SJCRH30 (cell line): ENCODE measurements at regions not wholly inside any gene's neighbourhood (a gene's known extent, or its start where the extent isn't known, plus 50 kb on each side); places are given as distances from the start of the nearest gene placed in this dataset.

ENCODE experiments used
- DNase-seq, 2 experiments: peaks; one replicate each; pipeline ENCODE4 v3.0.0-alpha.2; 2015 to 2020
- H3K27ac ChIP-seq: fragments of 250-450 bp; sonication (Bioruptor Pico); 2 replicates; pipeline ENCODE4 v1.5.1; 2020; ENCODE audit warnings: mild to moderate bottlenecking, moderate library complexity
- H3K27me3 ChIP-seq: fragments of 250-450 bp; sonication (Bioruptor Pico); 2 replicates; pipeline ENCODE4 v1.5.1; 2020; ENCODE audit warnings: mild to moderate bottlenecking, moderate library complexity
- H3K36me3 ChIP-seq: fragments of 250-450 bp; sonication (Bioruptor Pico); 2 replicates; pipeline ENCODE4 v1.5.1; 2020; ENCODE audit warnings: mild to moderate bottlenecking, moderate library complexity
- H3K4me1 ChIP-seq: fragments of 250-450 bp; sonication (Bioruptor Pico); 2 replicates; pipeline ENCODE4 v1.5.1; 2020; ENCODE audit warnings: mild to moderate bottlenecking, moderate library complexity
- H3K4me3 ChIP-seq: fragments of 250-450 bp; sonication (Bioruptor Pico); 2 replicates; pipeline ENCODE4 v1.5.1; 2020; ENCODE audit warnings: mild to moderate bottlenecking, moderate library complexity
- H3K9me3 ChIP-seq: fragments of 250-450 bp; sonication (Bioruptor Pico); replicated peaks from 2 replicates; pipeline ENCODE4 v1.5.1; 2020; ENCODE audit warnings: mild to moderate bottlenecking, moderate library complexity

GRCh38 chr3:72150634-72151412 lies 365.9 kb upstream of the PROK2 start:
- no peaks in the 10 kb centered on the region for H3K4me1 ChIP-seq
- H3K4me3 ChIP-seq: no peak overlapping the region
- H3K9me3 ChIP-seq: no peaks in the 10 kb centered on the region
- DNase-seq: no peak
- H3K36me3 ChIP-seq: no peaks in the 10 kb centered on the region
- no peak overlapping the region for H3K27ac ChIP-seq
- no peaks in the 10 kb centered on the region for H3K27me3 ChIP-seq

GRCh38 chr3:72149645-72150300 lies 364.8 kb upstream of the PROK2 start:
- Histone ChIP-seq H3K4me3 (no peak overlapping the region), H3K4me1 (no peaks in the 10 kb centered on the region), H3K36me3 (no peaks in the 10 kb centered on the region), H3K27me3 (no peaks in the 10 kb centered on the region), H3K9me3 (no peaks in the 10 kb centered on the region), H3K27ac (no peak overlapping the region)
- no peak for DNase-seq

DNA sequence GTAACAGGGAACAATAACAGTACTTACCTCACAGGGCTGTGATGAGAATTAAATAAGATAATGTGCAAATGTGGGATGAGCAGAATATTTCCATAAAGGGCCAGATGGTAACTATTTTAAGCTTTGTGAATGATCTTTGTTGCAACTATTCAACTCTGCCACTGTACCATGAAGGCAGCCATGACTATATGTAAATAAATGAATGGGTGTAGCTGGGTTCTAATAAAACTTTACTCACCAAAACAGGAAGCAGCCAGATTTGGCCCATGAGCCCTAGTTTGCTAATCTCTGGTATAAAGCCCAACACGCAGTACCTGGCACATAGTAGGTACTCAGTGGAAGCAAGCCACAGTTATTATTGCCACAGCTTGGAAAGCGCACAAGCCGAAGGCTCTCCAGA lies 362.7 kb upstream of the PROK2 start:
- no peaks in the 10 kb centered on the region for H3K36me3 ChIP-seq
- no peak overlapping the region for H3K4me3 ChIP-seq
- no peak overlapping the region for H3K27ac ChIP-seq
- no peak for DNase-seq
- H3K4me1 ChIP-seq: no peaks in the 10 kb centered on the region
- H3K27me3 ChIP-seq: no peaks in the 10 kb centered on the region
- H3K9me3 ChIP-seq: no peaks in the 10 kb centered on the region

DNA sequence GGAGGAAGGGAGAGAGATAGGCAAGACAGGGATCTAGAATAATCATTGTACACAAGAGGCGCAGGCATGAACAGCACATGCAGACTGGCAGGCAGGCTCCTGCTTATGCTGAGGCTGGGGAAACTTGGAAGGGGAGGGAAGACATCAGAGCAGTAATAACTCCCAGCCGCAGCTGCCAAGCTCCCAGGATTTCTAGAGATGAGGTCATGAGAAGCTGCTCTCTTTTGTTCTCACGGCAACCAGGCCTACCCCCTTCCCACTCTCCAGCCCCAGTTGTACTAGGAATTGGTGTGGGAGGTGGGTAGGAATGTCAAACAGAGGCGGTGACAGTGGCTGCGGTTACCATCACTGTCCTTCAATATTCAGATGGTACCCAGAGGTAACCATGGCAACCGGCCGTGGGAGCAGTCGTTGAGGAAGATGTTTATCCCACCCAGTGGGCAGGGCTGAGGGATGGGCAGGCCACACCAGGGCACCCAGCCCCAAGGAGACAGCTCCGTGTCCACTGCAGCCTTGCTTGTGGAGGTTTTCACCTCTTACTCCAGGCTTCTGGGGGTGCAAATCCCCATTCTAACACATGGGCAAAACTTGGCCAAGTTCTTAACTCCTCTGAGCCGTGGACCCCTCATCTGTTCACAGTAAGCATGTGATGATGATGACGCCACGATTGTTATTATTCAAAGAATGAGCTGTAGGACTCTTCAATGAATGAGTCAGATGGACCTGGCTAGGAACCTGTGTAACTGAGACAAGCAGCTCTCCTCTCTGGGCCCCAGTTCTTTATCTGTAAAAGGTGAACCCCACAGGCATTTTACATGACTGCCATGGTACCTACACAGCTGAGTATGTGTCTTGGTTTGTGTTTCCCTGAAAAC lies 360.8 kb upstream of the PROK2 start:
- DNase-seq: peak in 1 of 2 experiments; percentile 42
- H3K4me1 ChIP-seq: no peaks in the 10 kb centered on the region
- H3K27me3 ChIP-seq: no peaks in the 10 kb centered on the region
- H3K9me3 ChIP-seq: no peaks in the 10 kb centered on the region
- H3K4me3 ChIP-seq: no peak overlapping the region
- H3K36me3 ChIP-seq: no peaks in the 10 kb centered on the region
- no peak overlapping the region for H3K27ac ChIP-seq

GRCh38 chr3:72144773-72145505 lies 360.0 kb upstream of the PROK2 start:
- Histone ChIP-seq H3K4me3 (no peak overlapping the region), H3K27me3 (no peaks in the 10 kb centered on the region), H3K4me1 (no peaks in the 10 kb centered on the region), H3K9me3 (no peaks in the 10 kb centered on the region), H3K36me3 (no peaks in the 10 kb centered on the region), H3K27ac (no peak overlapping the region)
- DNase-seq: peak in 1 of 2 experiments; percentile 41

GRCh38 chr3:72143966-72144717 lies 359.2 kb upstream of the PROK2 start:
- DNase-seq: no peak
- Histone ChIP-seq H3K4me1 (no peaks in the 10 kb centered on the region), H3K9me3 (no peaks in the 10 kb centered on the region)

DNA sequence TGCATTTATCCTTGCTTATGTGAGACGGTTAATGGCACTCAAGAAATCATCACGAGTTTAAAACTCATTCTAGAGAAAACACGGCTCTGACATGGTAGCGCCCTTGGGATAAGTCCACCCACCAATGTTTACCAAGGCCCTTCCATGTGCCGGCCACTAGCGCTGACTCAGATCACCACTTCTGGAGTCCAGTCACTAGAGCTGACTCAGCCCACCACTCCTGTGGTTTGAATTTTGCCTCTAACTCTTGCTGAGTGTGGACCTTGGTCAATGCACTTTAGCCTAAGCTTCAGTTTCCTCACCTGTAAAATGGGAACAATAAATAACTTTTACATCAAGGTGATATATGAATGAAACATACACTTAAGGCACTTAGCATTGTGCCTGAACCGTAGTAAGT lies 358.4 kb upstream of the PROK2 start:
- H3K36me3 ChIP-seq: no peaks in the 10 kb centered on the region
- H3K4me1 ChIP-seq: no peaks in the 10 kb centered on the region
- H3K27ac ChIP-seq: no peak overlapping the region
- no peak for DNase-seq
- no peak overlapping the region for H3K4me3 ChIP-seq
- H3K27me3 ChIP-seq: no peaks in the 10 kb centered on the region
- H3K9me3 ChIP-seq: no peaks in the 10 kb centered on the region

More at GRCh38 chr3:72143966-72144717, 359.2 kb upstream of the PROK2 start:
- Histone ChIP-seq H3K27ac (no peak overlapping the region), H3K36me3 (no peaks in the 10 kb centered on the region), H3K27me3 (no peaks in the 10 kb centered on the region), H3K4me3 (no peak overlapping the region)

DNA sequence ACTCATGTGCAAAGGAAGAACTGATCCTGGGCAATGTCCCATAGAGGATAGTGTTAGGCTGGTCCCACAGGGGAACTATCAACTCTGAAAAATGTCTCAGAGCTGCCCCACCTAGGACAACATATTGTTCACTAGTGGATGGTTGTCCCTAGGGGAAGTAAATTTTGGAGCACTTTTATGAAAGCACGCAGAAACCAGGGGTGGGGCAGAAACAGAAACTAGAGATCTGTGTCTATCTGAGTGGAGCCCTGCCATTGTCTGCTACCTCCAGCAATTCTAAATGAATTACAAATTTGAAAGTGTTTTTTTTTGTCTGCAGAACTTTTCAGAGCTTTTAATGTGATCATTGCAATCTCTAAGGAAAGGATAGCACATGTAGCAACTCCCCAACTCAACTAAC lies 357.1 kb upstream of the PROK2 start:
- H3K4me3 ChIP-seq: no peak overlapping the region
- H3K4me1 ChIP-seq: no peaks in the 10 kb centered on the region
- H3K9me3 ChIP-seq: no peaks in the 10 kb centered on the region
- no peaks in the 10 kb centered on the region for H3K36me3 ChIP-seq
- DNase-seq: no peak
- no peaks in the 10 kb centered on the region for H3K27me3 ChIP-seq
- H3K27ac ChIP-seq: no peak overlapping the region

DNA sequence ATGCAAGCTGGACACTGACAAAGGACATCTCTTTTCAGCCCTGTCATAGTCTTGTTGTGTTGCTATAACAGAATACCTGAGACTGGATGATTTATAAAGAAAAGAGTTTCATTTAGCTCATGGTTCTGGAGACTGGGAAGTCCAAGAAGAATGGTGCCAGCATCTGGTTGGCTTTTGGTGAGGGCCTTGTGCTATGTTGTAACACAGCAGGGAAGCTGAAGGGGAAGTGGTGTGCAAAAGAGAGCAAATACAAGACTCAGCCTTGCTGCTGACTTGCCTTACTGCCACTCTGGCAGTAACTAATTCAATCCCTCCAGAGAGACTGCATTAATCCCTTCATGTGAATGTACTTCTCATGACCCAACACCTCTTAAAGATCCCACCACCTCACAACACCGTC lies 356.3 kb upstream of the PROK2 start:
- Histone ChIP-seq H3K4me1 (no peaks in the 10 kb centered on the region), H3K27me3 (no peaks in the 10 kb centered on the region), H3K36me3 (no peaks in the 10 kb centered on the region), H3K9me3 (no peaks in the 10 kb centered on the region), H3K4me3 (no peak overlapping the region), H3K27ac (no peak overlapping the region)
- no peak for DNase-seq

GRCh38 chr3:72139316-72139715 lies 354.4 kb upstream of the PROK2 start:
- no peaks in the 10 kb centered on the region for H3K36me3 ChIP-seq
- no peak for DNase-seq
- H3K4me3 ChIP-seq: no peak overlapping the region
- no peaks in the 10 kb centered on the region for H3K27me3 ChIP-seq
- H3K9me3 ChIP-seq: no peaks in the 10 kb centered on the region
- no peak overlapping the region for H3K27ac ChIP-seq
- H3K4me1 ChIP-seq: no peaks in the 10 kb centered on the region

DNA sequence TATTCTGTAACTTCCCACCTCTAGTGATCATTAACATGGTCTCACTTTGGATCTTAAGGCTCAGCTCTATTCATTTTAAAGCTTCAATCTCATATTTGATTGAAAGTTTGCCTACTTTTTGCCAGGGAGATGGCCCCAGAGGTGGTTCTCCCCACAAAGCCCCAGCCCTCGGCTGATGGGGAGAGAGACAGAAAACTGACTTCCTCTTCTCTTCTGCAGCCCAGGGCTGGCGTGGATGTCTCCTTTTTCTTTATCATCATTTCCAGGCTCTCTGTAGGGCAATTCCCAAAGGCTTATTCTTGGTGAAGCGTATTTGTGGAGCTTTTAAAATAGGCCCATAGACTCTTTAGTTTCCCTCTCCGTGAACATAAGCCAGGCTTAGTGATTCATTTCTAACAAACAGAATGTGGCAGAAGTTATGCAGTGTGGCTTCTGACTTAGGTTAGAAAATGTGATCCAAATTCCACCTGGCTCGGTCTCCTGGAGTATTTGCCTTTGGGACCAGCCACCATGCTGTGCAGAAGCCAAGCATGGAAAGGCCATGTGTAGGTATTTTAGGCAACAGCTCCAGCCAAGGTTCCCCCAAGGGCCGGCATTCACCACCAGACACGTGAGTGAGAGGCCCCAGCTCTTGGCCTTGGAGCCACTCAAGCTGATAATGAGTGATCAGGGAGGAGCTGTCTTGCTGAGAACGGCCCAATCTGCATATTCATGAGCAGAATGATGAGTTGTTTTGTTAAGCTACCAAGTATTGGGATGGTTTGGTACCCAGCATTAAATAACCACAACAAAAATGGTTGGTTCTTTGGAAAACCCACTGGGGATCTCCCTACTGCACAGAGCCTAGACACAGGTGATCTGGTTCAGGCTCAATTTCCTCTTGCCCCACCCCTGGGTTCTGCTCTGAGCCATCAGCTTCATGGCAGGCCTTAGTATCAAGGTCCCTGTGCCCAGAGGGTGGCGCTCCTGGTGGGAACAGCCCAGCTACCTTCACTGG lies 353.2 kb upstream of the PROK2 start:
- Histone ChIP-seq H3K4me1 (no peaks in the 10 kb centered on the region), H3K27ac (no peak overlapping the region), H3K36me3 (no peaks in the 10 kb centered on the region), H3K27me3 (no peaks in the 10 kb centered on the region), H3K9me3 (no peaks in the 10 kb centered on the region), H3K4me3 (no peak overlapping the region)
- DNase-seq: no peak

DNA sequence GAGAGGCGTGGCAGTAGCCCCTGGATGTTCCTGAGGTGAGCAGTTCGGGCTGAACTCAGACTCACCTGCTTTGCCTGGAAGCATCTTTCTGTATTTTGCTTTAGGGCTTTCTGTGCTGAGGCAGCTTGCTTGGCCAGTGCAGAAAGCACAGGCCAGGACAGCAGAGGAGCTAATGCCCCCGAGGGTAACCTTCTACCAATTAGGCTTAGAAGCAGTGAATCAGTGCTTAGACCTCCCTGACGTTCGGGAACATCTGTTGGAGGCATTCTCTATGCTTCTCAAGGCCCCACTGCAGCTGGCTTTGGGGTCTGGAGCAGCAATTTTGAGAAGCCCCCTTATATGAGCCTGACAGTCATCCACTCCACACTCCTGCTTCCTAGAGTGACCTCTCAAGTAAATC lies 350.7 kb upstream of the PROK2 start:
- H3K4me3 ChIP-seq: no peak overlapping the region
- H3K4me1 ChIP-seq: no peaks in the 10 kb centered on the region
- H3K9me3 ChIP-seq: no peaks in the 10 kb centered on the region
- no peak overlapping the region for H3K27ac ChIP-seq
- H3K27me3 ChIP-seq: no peaks in the 10 kb centered on the region
- H3K36me3 ChIP-seq: no peaks in the 10 kb centered on the region
- peak in 1 of 2 experiments; percentile 12 for DNase-seq

DNA sequence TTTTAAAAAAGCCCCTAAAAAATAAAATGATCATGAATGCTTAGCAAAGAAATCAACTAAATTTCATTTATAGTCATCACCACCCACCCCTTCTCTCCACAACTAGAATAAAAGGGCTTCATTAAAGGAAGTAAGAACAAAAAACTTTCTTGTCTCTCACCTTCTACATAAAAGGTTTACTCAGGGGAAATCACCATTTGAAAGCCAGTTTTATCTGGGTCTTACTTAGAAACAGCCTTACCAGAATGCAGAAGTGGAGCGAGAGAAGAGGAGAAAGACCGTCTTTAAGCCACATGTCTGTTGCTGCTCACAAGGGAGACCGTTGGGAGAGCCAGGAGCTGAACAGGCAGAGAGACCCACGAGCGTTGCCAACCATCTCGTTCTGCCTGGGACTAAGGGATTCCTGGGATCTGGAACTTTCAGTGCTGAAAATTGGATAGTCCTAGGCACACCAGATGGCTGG lies 350.1 kb upstream of the PROK2 start:
- no peak overlapping the region for H3K27ac ChIP-seq
- no peak for DNase-seq
- no peaks in the 10 kb centered on the region for H3K4me1 ChIP-seq
- H3K4me3 ChIP-seq: no peak overlapping the region
- no peaks in the 10 kb centered on the region for H3K36me3 ChIP-seq
- no peaks in the 10 kb centered on the region for H3K27me3 ChIP-seq
- H3K9me3 ChIP-seq: no peaks in the 10 kb centered on the region
